ENCODE measurements at regions not wholly inside any gene's neighbourhood (a gene's known extent, or its start where the extent isn't known, plus 50 kb on each side); places are given as distances from the start of the nearest gene placed in this dataset.
"Not testable (repeated sequence)": the region's sequence is repeated elsewhere in the genome, so short reads cannot be mapped to it uniquely, and the experiment has no call there.

DNA sequence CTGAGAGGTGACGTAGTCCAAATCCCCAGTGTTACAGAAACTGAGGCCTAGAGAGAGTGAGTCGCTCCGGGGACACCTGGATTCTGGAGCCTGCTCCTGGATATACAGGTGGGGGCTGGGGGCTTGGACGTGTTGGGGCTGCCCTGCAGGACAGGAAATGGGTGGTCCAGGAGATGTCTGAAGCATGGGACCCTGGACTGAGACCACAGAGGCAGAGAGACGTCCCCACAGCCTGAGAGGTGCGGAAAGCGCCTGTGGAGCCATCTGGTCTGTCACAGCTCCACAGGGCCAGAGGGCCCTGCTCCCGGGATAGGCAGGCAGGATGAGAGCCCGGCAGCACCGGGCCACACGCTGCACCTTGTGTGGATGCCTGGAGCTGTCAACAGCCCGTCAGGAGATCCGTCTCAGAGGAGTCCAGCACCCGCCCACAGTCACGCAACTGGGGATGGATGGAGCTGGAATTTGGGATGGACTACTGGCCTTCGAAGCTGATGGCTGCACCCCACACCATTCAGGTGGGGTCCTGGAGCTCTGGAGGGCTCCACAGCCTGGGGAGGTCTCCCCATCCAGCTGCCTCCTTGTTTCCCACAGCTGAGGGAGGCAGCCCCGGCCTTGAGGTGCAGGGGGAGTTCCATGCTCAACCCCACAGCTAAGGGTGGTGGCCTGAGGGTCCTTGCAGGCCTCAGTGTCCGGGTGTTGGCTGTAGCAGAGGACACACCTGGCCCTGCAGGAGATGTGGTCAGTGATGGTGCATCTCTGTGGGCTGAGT is 303.0 kb downstream of the NDUFA10 start:
- H3K27ac ChIP-seq (ENCODE audit: low read depth in 1 of 2, low read length in 1 of 2): no peak overlapping the region
- no peak overlapping the region for H3K4me3 ChIP-seq (ENCODE audit: low read length in 2 of 2)
- H3K36me3 ChIP-seq (ENCODE audit: control insufficient read depth in 2 of 2, insufficient read depth in 2 of 2, low read length in 1 of 2): no peaks in the 10 kb centered on the region
- H3K9me3 ChIP-seq (ENCODE audit: control insufficient read depth in 2 of 2, insufficient read depth in 1 of 2, low read length in 1 of 2): no peaks in the 10 kb centered on the region
- H3K27me3 ChIP-seq (ENCODE audit: control insufficient read depth in 2 of 2, insufficient read depth in 1 of 2, low read length in 1 of 2): no peaks in the 10 kb centered on the region
- WGBS: 96% methylated on average over 18 of the region's 18 CpGs
- no peaks in the 10 kb centered on the region for H3K4me1 ChIP-seq (ENCODE audit: control insufficient read depth in 2 of 2, insufficient read depth in 2 of 2, low read length in 2 of 2)
- no peak for DNase-seq (ENCODE audit: low read depth in 6 of 9, low spot score in 9 of 9)

DNA sequence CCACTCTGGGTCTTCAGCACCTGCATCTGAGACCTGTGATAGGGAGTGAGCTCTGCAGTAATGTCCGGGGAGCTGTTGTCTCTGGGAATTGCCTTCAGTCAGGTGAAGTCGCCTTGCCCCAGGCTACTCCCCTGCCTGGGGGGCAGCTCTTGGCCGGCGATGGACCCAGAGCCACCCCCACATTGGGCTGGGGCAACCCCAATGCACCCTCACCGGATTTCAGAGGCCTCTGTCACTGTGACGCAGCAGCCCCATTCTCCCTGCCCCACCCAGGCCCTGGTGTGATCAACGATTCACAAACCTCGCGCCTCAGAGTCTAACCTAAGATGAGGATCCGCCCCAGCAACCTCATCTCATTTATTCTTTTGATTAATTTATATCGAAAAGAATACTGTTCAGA is 303.6 kb downstream of the NDUFA10 start:
- Histone ChIP-seq H3K4me1 (ENCODE audit: control insufficient read depth in 2 of 2, insufficient read depth in 2 of 2, low read length in 2 of 2) (no peaks in the 10 kb centered on the region), H3K27me3 (ENCODE audit: control insufficient read depth in 2 of 2, insufficient read depth in 1 of 2, low read length in 1 of 2) (no peaks in the 10 kb centered on the region), H3K4me3 (ENCODE audit: low read length in 2 of 2) (no peak overlapping the region), H3K36me3 (ENCODE audit: control insufficient read depth in 2 of 2, insufficient read depth in 2 of 2, low read length in 1 of 2) (no peaks in the 10 kb centered on the region), H3K9me3 (ENCODE audit: control insufficient read depth in 2 of 2, insufficient read depth in 1 of 2, low read length in 1 of 2) (no peaks in the 10 kb centered on the region), H3K27ac (ENCODE audit: low read depth in 1 of 2, low read length in 1 of 2) (no peak overlapping the region)
- no peak for DNase-seq (ENCODE audit: low read depth in 6 of 9, low spot score in 9 of 9)
- 90% methylated on average over 11 of the region's 11 CpGs for WGBS

DNA sequence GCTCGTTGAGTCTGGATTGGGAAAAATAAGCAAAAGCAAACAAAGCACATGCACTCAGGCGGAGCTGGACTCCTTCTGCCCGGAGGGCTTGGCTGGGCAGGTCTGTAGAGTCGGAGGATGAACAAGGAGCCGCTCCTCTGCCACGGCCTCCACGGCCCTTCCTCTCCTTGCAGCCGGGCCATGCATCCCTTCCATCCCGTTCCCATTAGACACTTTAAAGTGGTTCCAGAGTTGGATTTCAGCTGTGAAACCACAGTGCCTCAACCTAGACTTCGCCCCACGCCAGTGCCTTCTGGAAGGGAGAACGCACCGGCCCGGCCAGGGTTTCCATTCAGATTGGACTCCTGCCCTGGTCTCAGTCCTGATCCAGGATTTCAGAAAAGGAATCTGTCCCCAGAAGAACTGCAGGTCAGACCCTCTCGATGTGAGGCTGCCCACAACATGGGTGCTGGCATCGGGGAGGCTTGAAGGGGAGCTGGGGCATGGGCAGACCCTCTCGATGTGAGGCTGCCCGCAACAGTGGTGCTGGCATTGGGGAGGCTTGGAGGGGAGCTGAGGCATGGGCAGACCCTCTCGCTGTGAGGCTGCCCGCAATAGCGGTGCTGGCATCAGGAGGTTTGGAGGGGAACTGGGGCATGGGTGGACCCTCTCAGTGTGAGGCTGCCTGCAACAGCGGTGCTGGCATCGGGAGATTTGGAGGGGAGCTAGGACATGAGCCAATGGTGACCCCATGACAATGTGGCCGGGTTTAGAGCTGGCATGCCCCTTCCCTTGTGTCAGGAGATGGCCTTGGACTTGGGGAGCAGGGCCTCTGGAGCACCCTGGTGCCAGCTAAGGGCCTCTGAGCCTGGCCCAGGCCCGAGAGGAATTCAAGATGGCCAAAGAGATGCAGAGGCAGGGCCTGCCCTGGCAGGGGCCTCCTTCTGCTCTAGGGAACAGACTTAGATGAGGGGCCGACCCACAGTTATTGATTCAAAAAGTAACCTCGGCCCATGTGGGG is 304.5 kb downstream of the NDUFA10 start:
- no peak for DNase-seq (ENCODE audit: low read depth in 6 of 9, low spot score in 9 of 9)
- Histone ChIP-seq H3K36me3 (ENCODE audit: control insufficient read depth in 2 of 2, insufficient read depth in 2 of 2, low read length in 1 of 2) (no peaks in the 10 kb centered on the region), H3K4me3 (ENCODE audit: low read length in 2 of 2) (no peak overlapping the region), H3K27ac (ENCODE audit: low read depth in 1 of 2, low read length in 1 of 2) (no peak overlapping the region), H3K27me3 (ENCODE audit: control insufficient read depth in 2 of 2, insufficient read depth in 1 of 2, low read length in 1 of 2) (no peaks in the 10 kb centered on the region), H3K9me3 (ENCODE audit: control insufficient read depth in 2 of 2, insufficient read depth in 1 of 2, low read length in 1 of 2) (no peaks in the 10 kb centered on the region), H3K4me1 (ENCODE audit: control insufficient read depth in 2 of 2, insufficient read depth in 2 of 2, low read length in 2 of 2) (no peaks in the 10 kb centered on the region)
- 95% methylated on average over 27 of the region's 27 CpGs for WGBS

DNA sequence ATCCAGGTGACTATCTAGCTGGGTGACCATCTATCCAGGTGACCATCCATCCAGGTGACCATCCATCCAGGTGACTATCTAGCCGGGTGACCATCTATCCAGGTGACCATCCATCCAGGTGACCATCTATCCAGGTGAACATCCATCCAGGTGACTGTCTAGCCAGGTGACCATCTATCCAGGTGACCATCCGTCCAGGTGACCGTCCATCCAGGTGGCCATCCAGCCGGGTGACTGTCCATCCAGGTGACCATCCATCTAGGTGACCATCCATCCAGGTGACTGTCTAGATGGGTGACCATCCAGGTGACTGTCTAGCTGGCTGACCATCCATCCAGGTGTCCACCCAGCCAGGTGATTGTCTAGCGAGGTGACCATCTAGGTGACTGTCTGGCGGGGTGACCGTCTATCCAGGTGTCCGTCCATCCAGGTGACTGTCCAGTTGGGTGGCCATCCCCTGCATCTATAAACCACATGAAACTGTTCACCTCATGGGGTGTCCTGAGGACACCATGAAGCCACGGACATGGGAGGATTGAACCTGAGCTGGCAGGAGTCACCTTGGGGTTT is 305.3 kb downstream of the NDUFA10 start:
- H3K27ac ChIP-seq (ENCODE audit: low read depth in 1 of 2, low read length in 1 of 2): no peak overlapping the region
- H3K4me1 ChIP-seq (ENCODE audit: control insufficient read depth in 2 of 2, insufficient read depth in 2 of 2, low read length in 2 of 2): no peaks in the 10 kb centered on the region
- H3K36me3 ChIP-seq (ENCODE audit: control insufficient read depth in 2 of 2, insufficient read depth in 2 of 2, low read length in 1 of 2): no peaks in the 10 kb centered on the region
- DNase-seq (ENCODE audit: low read depth in 6 of 9, low spot score in 9 of 9): no peak
- WGBS: 96% methylated on average over 9 of the region's 9 CpGs
- no peaks in the 10 kb centered on the region for H3K27me3 ChIP-seq (ENCODE audit: control insufficient read depth in 2 of 2, insufficient read depth in 1 of 2, low read length in 1 of 2)
- no peaks in the 10 kb centered on the region for H3K9me3 ChIP-seq (ENCODE audit: control insufficient read depth in 2 of 2, insufficient read depth in 1 of 2, low read length in 1 of 2)
- H3K4me3 ChIP-seq (ENCODE audit: low read length in 2 of 2): no peak overlapping the region

DNA sequence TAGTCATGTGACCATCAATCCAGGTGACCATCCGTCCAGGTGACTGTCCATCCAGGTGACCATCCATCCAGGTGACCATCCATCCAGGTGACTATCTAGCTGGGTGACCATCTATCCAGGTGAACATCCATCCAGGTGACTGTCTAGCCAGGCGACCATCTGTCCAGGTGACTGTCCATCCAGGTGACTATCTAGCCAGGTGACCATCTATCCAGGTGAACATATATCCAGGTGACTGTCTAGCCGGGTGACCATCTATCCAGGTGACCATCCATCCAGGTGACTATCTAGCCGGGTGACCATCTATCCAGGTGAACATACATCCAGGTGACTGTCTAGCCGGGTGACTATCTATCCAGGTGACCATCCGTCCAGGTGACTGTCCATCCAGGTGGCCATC is 306.2 kb downstream of the NDUFA10 start:
- not testable (repeated sequence) for H3K4me1 ChIP-seq (ENCODE audit: control insufficient read depth in 2 of 2, insufficient read depth in 2 of 2, low read length in 2 of 2); H3K36me3 ChIP-seq (ENCODE audit: control insufficient read depth in 2 of 2, insufficient read depth in 2 of 2, low read length in 1 of 2); H3K27ac ChIP-seq (ENCODE audit: low read depth in 1 of 2, low read length in 1 of 2); DNase-seq (ENCODE audit: low read depth in 6 of 9, low spot score in 9 of 9); H3K27me3 ChIP-seq (ENCODE audit: control insufficient read depth in 2 of 2, insufficient read depth in 1 of 2, low read length in 1 of 2); H3K4me3 ChIP-seq (ENCODE audit: low read length in 2 of 2); H3K9me3 ChIP-seq (ENCODE audit: control insufficient read depth in 2 of 2, insufficient read depth in 1 of 2, low read length in 1 of 2)
- 96% methylated on average over 6 of the region's 6 CpGs for WGBS

DNA sequence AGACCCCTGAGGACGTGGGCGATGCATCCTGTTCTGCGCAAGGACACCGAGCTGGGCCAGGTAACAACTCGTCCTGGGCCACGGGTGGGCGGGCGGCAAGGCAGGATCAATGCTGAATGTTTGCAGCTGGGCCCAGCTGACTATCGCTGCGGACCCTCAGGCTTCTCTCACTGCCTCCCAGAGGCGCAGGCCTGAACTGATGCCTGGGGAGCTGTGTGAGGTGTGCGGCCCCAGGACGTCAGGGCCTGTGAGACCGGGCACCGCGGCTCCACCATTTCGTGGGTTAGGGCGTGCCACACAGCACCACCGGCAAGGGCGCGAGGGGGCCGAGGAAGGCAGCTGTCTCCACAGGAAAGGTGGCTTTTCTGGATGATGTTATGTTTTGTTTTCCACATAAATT is 307.4 kb downstream of the NDUFA10 start:
- WGBS: 94% methylated on average over 22 of the region's 22 CpGs
- H3K27me3 ChIP-seq (ENCODE audit: control insufficient read depth in 2 of 2, insufficient read depth in 1 of 2, low read length in 1 of 2): no peaks in the 10 kb centered on the region
- H3K9me3 ChIP-seq (ENCODE audit: control insufficient read depth in 2 of 2, insufficient read depth in 1 of 2, low read length in 1 of 2): peaks cover 0 to 10% of the 10 kb centered on the region in 2 donors
- no peaks in the 10 kb centered on the region for H3K4me1 ChIP-seq (ENCODE audit: control insufficient read depth in 2 of 2, insufficient read depth in 2 of 2, low read length in 2 of 2)
- no peaks in the 10 kb centered on the region for H3K36me3 ChIP-seq (ENCODE audit: control insufficient read depth in 2 of 2, insufficient read depth in 2 of 2, low read length in 1 of 2)
- H3K4me3 ChIP-seq (ENCODE audit: low read length in 2 of 2): no peak overlapping the region
- DNase-seq (ENCODE audit: low read depth in 6 of 9, low spot score in 9 of 9): no peak
- H3K27ac ChIP-seq (ENCODE audit: low read depth in 1 of 2, low read length in 1 of 2): no peak overlapping the region

DNA sequence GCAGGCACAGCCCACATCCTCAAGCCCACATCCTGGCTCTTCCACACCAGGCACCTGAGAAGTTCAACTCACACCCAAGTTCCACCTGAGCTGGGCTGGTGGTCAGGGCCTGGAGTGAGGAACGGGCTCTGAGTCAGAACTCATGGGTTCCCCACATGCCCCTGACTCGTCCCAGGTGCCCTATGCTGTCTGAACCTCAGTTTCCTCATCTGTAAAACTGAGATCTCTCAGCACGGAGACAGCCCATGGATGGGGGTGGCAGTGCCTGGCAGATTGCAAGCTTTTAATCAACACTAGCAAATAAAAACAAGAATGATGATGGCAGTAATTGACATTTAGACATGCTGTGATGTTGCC is 307.8 kb downstream of the NDUFA10 start:
- WGBS: 83% methylated on average over 3 of the region's 3 CpGs
- Histone ChIP-seq H3K4me3 (ENCODE audit: low read length in 2 of 2) (no peak overlapping the region), H3K9me3 (ENCODE audit: control insufficient read depth in 2 of 2, insufficient read depth in 1 of 2, low read length in 1 of 2) (peaks cover 0 to 14% of the 10 kb centered on the region in 2 donors), H3K36me3 (ENCODE audit: control insufficient read depth in 2 of 2, insufficient read depth in 2 of 2, low read length in 1 of 2) (no peaks in the 10 kb centered on the region), H3K27ac (ENCODE audit: low read depth in 1 of 2, low read length in 1 of 2) (no peak overlapping the region), H3K4me1 (ENCODE audit: control insufficient read depth in 2 of 2, insufficient read depth in 2 of 2, low read length in 2 of 2) (no peaks in the 10 kb centered on the region), H3K27me3 (ENCODE audit: control insufficient read depth in 2 of 2, insufficient read depth in 1 of 2, low read length in 1 of 2) (no peaks in the 10 kb centered on the region)
- no peak for DNase-seq (ENCODE audit: low read depth in 6 of 9, low spot score in 9 of 9)

DNA sequence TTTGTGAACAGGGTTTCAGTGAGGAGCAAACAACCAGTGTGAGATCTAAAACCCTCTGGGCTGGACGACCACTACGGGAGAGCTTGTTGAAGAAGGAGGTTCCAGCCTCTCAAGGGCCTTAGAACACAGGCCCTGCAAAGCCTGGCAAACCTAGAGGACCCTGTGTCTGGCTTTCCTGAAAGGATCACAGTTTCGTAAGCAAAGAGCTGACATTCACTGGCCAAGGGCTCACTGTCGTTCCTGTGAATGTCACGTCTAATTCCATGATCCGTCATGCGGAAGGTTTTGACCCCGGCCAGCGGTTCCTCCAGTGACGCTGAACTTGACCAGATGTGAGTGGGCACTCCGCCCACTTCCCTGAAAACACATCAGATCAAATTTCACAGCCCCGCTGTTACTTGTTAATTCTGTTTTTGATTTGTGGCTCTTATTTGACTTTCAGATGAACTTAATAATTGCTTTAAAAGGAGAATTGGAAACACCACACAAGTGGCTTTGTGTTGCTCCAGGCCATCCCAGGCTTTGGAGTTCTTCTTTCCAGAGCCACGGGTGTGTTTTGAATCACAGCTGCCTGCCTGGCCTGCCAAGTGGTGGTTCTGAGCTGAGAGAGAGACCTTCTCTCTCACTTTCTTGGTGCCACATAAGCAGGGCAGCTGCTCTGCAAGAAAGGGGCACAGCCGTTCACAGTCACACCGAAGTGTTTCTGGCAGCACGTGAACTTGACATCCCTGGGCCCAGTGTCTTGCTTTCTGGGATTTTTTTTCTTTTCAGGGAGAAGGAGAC is 308.4 kb downstream of the NDUFA10 start:
- H3K4me1 ChIP-seq (ENCODE audit: control insufficient read depth in 2 of 2, insufficient read depth in 2 of 2, low read length in 2 of 2): no peaks in the 10 kb centered on the region
- peaks cover 0 to 20% of the 10 kb centered on the region in 2 donors for H3K9me3 ChIP-seq (ENCODE audit: control insufficient read depth in 2 of 2, insufficient read depth in 1 of 2, low read length in 1 of 2)
- no peak overlapping the region for H3K4me3 ChIP-seq (ENCODE audit: low read length in 2 of 2)
- no peaks in the 10 kb centered on the region for H3K27me3 ChIP-seq (ENCODE audit: control insufficient read depth in 2 of 2, insufficient read depth in 1 of 2, low read length in 1 of 2)
- H3K36me3 ChIP-seq (ENCODE audit: control insufficient read depth in 2 of 2, insufficient read depth in 2 of 2, low read length in 1 of 2): no peaks in the 10 kb centered on the region
- no peak overlapping the region for H3K27ac ChIP-seq (ENCODE audit: low read depth in 1 of 2, low read length in 1 of 2)
- DNase-seq (ENCODE audit: low read depth in 6 of 9, low spot score in 9 of 9): no peak
- WGBS: 88% methylated on average over 16 of the region's 16 CpGs
